Coronary artery (tissue), 2 donors: ENCODE measurements at regions not wholly inside any gene's neighbourhood (a gene's known extent, or its start where the extent isn't known, plus 50 kb on each side); places are given as distances from the start of the nearest gene placed in this dataset.
"Not testable (repeated sequence)": the region's sequence is repeated elsewhere in the genome, so short reads cannot be mapped to it uniquely, and the experiment has no call there.

Experiments
- DNase-seq: peaks from one replicate; pipeline ENCODE4 v3.0.0-alpha.2; 2017; ENCODE audit warnings: low spot score
- H3K27ac ChIP-seq, 2 donors: fragments of 200-600 bp; sonication (generic); one replicate each; pipeline ENCODE4 v1.5.1; 2016 to 2019
- H3K4me3 ChIP-seq: fragments of 200-600 bp; sonication (generic); 2 replicates; pipeline ENCODE4 v1.5.1; 2016; ENCODE audit warnings: mild to moderate bottlenecking, moderate library complexity
- TF ChIP-seq, protein P1 (sequence below): fragments of 200-600 bp; sonication (generic); IDR thresholded peaks from one replicate; pipeline ENCODE4 v1.5.1; 2019; ENCODE audit warnings: antibody characterized with exemption

DNA sequence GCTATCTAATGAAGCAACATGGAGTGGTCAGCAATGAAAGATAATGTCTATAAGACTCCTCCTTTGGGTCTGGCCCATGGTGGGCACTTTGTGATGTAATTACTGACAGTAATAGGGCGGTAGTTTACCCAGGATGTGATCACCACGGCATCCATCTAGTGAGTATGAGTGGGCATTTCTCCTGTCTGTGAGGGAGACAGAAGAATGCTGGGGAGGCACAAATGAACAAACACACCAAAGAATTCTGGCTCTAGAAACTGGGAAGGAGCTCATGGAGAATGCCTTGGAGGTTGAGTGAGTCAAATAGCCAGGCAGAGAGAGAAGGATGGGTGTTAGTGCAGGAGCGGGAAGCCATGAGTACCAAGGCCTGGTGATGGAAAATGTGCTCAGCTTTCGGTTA is 217.5 kb downstream of the WNT5A start:
- DNase-seq: no peak
- TF ChIP-seq, protein P1, sequence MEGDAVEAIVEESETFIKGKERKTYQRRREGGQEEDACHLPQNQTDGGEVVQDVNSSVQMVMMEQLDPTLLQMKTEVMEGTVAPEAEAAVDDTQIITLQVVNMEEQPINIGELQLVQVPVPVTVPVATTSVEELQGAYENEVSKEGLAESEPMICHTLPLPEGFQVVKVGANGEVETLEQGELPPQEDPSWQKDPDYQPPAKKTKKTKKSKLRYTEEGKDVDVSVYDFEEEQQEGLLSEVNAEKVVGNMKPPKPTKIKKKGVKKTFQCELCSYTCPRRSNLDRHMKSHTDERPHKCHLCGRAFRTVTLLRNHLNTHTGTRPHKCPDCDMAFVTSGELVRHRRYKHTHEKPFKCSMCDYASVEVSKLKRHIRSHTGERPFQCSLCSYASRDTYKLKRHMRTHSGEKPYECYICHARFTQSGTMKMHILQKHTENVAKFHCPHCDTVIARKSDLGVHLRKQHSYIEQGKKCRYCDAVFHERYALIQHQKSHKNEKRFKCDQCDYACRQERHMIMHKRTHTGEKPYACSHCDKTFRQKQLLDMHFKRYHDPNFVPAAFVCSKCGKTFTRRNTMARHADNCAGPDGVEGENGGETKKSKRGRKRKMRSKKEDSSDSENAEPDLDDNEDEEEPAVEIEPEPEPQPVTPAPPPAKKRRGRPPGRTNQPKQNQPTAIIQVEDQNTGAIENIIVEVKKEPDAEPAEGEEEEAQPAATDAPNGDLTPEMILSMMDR: no peak
- Histone ChIP-seq H3K27ac (no peak overlapping the region), H3K4me3 (no peak overlapping the region)

DNA sequence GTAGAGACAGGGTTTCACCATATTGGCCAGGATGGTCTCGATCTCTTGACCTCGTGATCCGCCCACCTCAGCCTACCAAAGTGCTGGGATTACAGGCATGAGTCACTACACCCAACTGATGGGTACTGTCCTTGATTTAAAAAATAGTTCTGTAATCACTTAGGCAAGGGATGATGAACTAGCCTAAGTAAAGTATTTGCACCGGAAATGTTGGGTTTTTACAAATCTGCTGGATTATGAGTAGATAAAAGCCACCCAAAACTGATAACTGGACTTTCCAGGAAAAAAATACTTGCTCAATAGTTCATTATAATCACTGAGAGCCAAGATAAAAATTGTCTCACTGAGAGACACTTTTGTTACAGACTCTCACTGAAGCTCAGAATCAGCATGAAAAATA is 218.0 kb downstream of the WNT5A start:
- Histone ChIP-seq H3K27ac (no peak overlapping the region), H3K4me3 (no peak overlapping the region)
- no peak for DNase-seq
- TF ChIP-seq, protein P1: no peak

DNA sequence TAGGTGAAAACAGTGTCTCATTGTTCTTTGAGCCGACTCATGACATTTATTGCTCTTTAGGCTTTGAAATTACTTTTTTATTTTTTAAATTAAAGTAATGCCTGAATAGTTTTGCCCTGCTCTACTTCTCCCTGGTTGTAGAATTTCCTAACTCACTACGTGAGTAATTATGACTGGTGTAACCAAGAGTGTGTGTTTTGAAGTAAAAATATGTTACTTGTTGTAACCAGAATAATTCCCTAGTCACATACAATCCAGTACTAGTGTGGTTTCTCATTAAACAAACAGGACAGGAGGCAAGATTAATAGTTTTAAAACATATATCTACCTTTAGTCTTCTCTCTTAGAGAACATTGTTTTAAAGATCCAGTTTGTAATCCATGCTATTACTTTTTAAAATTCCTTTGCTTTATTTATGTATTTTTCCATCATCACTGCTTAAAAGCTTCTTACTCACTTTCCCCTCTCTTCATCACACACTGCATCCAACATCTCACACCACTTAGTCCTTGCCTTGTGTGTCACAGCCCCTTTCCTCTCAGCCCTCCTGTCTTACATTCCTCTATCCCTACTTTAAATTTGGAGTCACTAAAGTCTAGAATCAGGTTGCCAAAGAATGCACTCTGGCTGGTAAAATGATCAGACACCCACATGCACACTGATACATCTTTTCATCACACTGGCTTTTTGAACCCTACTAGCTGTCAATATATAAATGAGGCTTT is 219.7 kb downstream of the WNT5A start:
- Histone ChIP-seq H3K27ac (no peak overlapping the region), H3K4me3 (no peak overlapping the region)
- TF ChIP-seq, protein P1: no peak
- DNase-seq: no peak

DNA sequence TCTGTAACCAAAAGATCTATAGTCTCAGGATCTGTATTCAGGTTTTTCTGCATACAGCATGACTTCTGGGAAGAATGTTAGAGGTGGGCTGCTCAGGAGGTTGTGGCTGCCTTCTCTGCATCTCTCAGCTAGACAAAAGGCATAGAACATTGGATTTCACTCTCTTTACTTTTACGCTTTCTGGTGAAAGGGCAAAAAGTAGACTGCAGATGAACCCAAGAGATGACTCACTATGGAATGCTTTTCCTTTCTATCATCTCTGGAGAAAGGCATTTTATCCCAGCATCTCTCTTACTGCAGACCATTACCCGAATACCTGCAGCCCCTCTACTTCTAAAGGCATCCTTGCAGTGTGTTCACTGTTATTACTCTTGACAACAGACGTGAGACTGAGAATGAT is 222.2 kb downstream of the WNT5A start:
- Histone ChIP-seq H3K4me3 (no peak overlapping the region), H3K27ac (no peak overlapping the region)
- DNase-seq: no peak
- TF ChIP-seq, protein P1: no peak

DNA sequence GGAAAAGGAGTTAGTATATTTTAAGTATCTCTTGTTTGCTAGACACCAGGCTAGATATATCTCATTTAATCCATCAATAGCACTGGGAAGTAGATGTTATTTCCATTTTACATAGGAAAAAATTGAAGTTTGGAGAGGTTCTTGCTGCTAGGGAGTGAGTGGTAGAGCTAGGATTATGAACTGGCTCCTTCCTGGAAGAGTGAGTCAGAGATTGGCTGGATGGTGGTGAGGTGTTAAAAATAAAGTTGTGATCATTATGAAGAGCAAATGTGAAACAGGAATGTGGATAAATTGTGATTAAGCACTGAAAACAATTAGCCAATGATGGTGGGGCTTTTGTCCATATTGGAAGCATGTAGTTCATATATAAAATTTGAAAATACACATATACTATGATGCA is 234.2 kb downstream of the WNT5A start:
- Histone ChIP-seq H3K4me3 (no peak overlapping the region), H3K27ac (no peak overlapping the region)
- TF ChIP-seq, protein P1: no peak
- DNase-seq: no peak

DNA sequence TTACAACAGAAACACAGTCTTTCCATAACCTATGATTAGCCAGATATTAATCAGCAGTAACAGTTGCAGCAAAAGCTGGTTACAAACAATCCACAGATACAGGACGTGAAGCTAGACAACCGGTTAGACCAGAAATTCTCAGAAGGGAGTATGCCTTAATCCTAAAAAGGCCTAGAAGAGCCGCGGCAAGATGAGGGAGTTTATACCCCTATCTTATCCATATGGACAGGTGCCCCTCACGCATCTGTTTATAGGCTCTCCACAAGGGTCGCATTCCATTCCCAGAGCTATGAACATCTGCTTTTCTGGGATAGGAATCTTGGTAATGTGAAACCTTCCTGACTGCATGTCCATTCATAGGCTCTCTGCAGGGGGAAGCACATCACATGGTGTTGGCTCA is 237.9 kb downstream of the WNT5A start:
- H3K4me3 ChIP-seq, DNase-seq, H3K27ac ChIP-seq: not testable (repeated sequence)

DNA sequence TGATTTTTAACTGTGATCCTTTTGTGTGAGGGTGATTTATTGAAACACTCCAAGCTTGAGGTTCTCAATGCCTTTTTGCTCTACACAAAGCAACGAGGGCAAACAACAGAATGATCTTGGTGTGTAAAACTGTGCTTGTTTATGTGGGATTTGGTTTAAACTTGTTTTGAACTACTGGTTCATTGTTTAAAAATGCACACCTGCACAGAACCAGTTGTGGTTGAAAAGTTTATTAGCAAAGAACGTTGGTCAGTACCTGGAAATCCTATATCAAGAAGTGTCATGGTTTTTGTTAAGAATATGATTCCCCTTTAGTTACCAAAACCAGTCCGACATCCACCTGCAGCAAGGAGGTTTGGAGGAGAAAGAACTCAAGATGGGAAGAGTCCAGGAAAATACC is 239.4 kb downstream of the WNT5A start:
- no peak overlapping the region for H3K27ac ChIP-seq
- DNase-seq: no peak
- TF ChIP-seq, protein P1: no peak
- H3K4me3 ChIP-seq: no peak overlapping the region
